ENCODE measurements at regions not wholly inside any gene's neighbourhood (a gene's known extent, or its start where the extent isn't known, plus 50 kb on each side); places are given as distances from the start of the nearest gene placed in this dataset.

GRCh38 chr6:55668591-55668990, 89.6 kb upstream of the HMGCLL1 start (continued):
- TF ChIP-seq ZNF560 (tag by site-specific recombination; IDR thresholded peaks at IDR 0.05; ENCODE audit: borderline replicate concordance) (no peak), ZNF274 (IDR thresholded peaks at IDR 0.05; ENCODE audit: low read length) (no peak), ZNF274 (tag by site-specific recombination; IDR thresholded peaks at IDR 0.05; ENCODE audit: borderline replicate concordance) (no peak), SCRT1 (tag by site-specific recombination; IDR thresholded peaks at IDR 0.05; ENCODE audit: borderline replicate concordance) (no peak), SP2 (tag by site-specific recombination; IDR thresholded peaks at IDR 0.05) (no peak), ZNF837 (tag by site-specific recombination; IDR thresholded peaks at IDR 0.05) (no peak), GLIS1 (tag by site-specific recombination; IDR thresholded peaks at IDR 0.05) (no peak)

- Histone ChIP-seq H3K27ac (ENCODE audit: extremely low read depth, low read depth, low read length) (no peak overlapping the region), H3K36me3 (ENCODE audit: control insufficient read depth in 2 of 2, insufficient read depth in 1 of 2, low read length in 2 of 2) (no peaks in the 10 kb centered on the region), H3K4me1 (ENCODE audit: control insufficient read depth, insufficient read depth, low read length) (no peaks in the 10 kb centered on the region), H3K4me3 (ENCODE audit: low read depth, low read length) (no peak overlapping the region), H3K9me3 (ENCODE audit: control insufficient read depth, insufficient read depth, low read depth, low read length) (no peaks in the 10 kb centered on the region)
- TF ChIP-seq ZNF24 (tag by site-specific recombination; IDR thresholded peaks at IDR 0.05) = no peak
- no peak for TF ChIP-seq KLF9 (tag by site-specific recombination; IDR thresholded peaks at IDR 0.05; ENCODE audit: low read depth)
- no peak for TF ChIP-seq ZBTB49 (tag by site-specific recombination; IDR thresholded peaks at IDR 0.05; ENCODE audit: low read depth)
- no peak for TF ChIP-seq ZNF548 (tag by site-specific recombination; IDR thresholded peaks at IDR 0.05)
- no peak for TF ChIP-seq OVOL3 (tag by site-specific recombination; IDR thresholded peaks at IDR 0.05)
- TF ChIP-seq ZNF394 (tag by site-specific recombination; IDR thresholded peaks at IDR 0.05; ENCODE audit: borderline replicate concordance) = no peak
- TF ChIP-seq ZNF610 (tag by site-specific recombination; IDR thresholded peaks at IDR 0.05; ENCODE audit: borderline replicate concordance) = no peak
- no peak for TF ChIP-seq ZNF423 (tag by site-specific recombination; IDR thresholded peaks at IDR 0.05)
- TF ChIP-seq ZNF596 (tag by site-specific recombination; IDR thresholded peaks at IDR 0.05) = no peak
- no peak for TF ChIP-seq ZNF488 (tag by site-specific recombination; IDR thresholded peaks at IDR 0.05)
- TF ChIP-seq ZNF37A (tag by site-specific recombination; IDR thresholded peaks at IDR 0.05) = no peak
- TF ChIP-seq ZNF23 (tag by site-specific recombination; IDR thresholded peaks at IDR 0.05; ENCODE audit: borderline replicate concordance) = no peak
- no peak for TF ChIP-seq PATZ1 (tag by site-specific recombination; IDR thresholded peaks at IDR 0.05)
- no peak for TF ChIP-seq ZNF341 (tag by site-specific recombination; IDR thresholded peaks at IDR 0.05; ENCODE audit: low read depth)
- TF ChIP-seq ZSCAN30 (tag by site-specific recombination; IDR thresholded peaks at IDR 0.05) = no peak
- no peak for TF ChIP-seq HOXA7 (CRISPR knock-in tag; IDR thresholded peaks at IDR 0.05; ENCODE audit: borderline replicate concordance)
- no peak for TF ChIP-seq ZNF362 (tag by site-specific recombination; IDR thresholded peaks at IDR 0.05)
- no peak for TF ChIP-seq ZNF354C (tag by site-specific recombination; IDR thresholded peaks at IDR 0.05; ENCODE audit: borderline replicate concordance, low read depth)
- ChIA-PET POLR2A (no interaction called here), CTCF (no interaction called here)
Observed at GRCh38 chr6:55667341-55667740, 88.3 kb upstream of the HMGCLL1 start.

Data from HEK293 (cell line).